Thoracic aorta (tissue), 2 donors: ENCODE measurements at regions not wholly inside any gene's neighbourhood (a gene's known extent, or its start where the extent isn't known, plus 50 kb on each side); places are given as distances from the start of the nearest gene placed in this dataset.

Source experiments
- ATAC-seq: fragments of 150-250 bp; one replicate; pipeline ENCODE4 v1.8.0; 2017; ENCODE audit warnings: low read depth; ENCODE audit not compliant: insufficient number of reproducible peaks, low FRiP score
- DNase-seq: peaks from one replicate; pipeline ENCODE4 v3.0.0-alpha.2; 2020; ENCODE audit warnings: low spot score
- H3K27ac ChIP-seq, 2 donors: fragments of 200-600 bp; sonication (generic); 1 replicate in 1 of 2; 2 replicates in 1 of 2; pipeline ENCODE4 v1.5.1; 2016; ENCODE audit warnings: mild to moderate bottlenecking in 2 of 2, moderate library complexity in 2 of 2
- H3K27me3 ChIP-seq: fragments of 200-600 bp; sonication (generic); replicated peaks from 2 replicates; pipeline ENCODE4 v1.6.0; 2016; ENCODE audit warnings: mild to moderate bottlenecking; ENCODE audit not compliant: insufficient read depth
- H3K36me3 ChIP-seq: fragments of 200-600 bp; sonication (generic); one replicate; pipeline ENCODE4 v1.5.1; 2016
- H3K4me1 ChIP-seq, 2 donors: fragments of 200-600 bp; sonication (generic); 1 replicate in 1 of 2; 2 replicates in 1 of 2; pipeline versions ENCODE4 v1.5.1 to v1.6.0; 2016; ENCODE audit warnings: low read depth in 2 of 2, mild to moderate bottlenecking in 1 of 2; ENCODE audit not compliant: control insufficient read depth in 1 of 2
- H3K4me3 ChIP-seq: fragments of 200-600 bp; sonication (generic); 2 replicates; pipeline ENCODE4 v1.5.1; 2016; ENCODE audit warnings: mild to moderate bottlenecking
- H3K9me3 ChIP-seq: fragments of 200-600 bp; sonication (generic); 2 replicates; pipeline ENCODE4 v1.5.1; 2016
- CTCF ChIP-seq: fragments of 200-600 bp; sonication (generic); IDR thresholded peaks from one replicate; pipeline ENCODE4 v1.5.1; 2019; ENCODE audit warnings: antibody characterized with exemption

GRCh38 chr12:85747941-85748495 is 88.2 kb downstream of the RASSF9 start:
- Histone ChIP-seq H3K4me1 (no peaks in the 10 kb centered on the region), H3K36me3 (no peaks in the 10 kb centered on the region), H3K9me3 (no peaks in the 10 kb centered on the region), H3K27me3 (no peaks in the 10 kb centered on the region), H3K4me3 (no peak overlapping the region), H3K27ac (no peak overlapping the region)
- DNase-seq: no peak
- ATAC-seq: no peak
- TF ChIP-seq CTCF: no peak
